GM23248 (cell line): ENCODE measurements at regions not wholly inside any gene's neighbourhood (a gene's known extent, or its start where the extent isn't known, plus 50 kb on each side); places are given as distances from the start of the nearest gene placed in this dataset.

ENCODE experiments used
- EZH2 ChIP-seq: fragments of 200-600 bp; sonication (generic); IDR thresholded peaks from 2 replicates; pipeline ENCODE4 v1.6.1; 2018; ENCODE audit warnings: antibody characterized with exemption, mild to moderate bottlenecking; ENCODE audit not compliant: insufficient read depth, poor library complexity, severe bottlenecking
- EZH2phosphoT487 ChIP-seq: fragments of 200-600 bp; sonication (generic); IDR thresholded peaks from 2 replicates; pipeline ENCODE4 v1.6.1; 2018; ENCODE audit warnings: antibody characterized with exemption, moderate library complexity, mild to moderate bottlenecking, low read depth; ENCODE audit not compliant: insufficient read depth

- TF ChIP-seq EZH2 (no peak), EZH2phosphoT487 (no peak)
These were observed 378.0 kb downstream of the CCSER2 start for GRCh38 chr10:84706431-84706830.
